GM23338 (cell line): ENCODE measurements at regions not wholly inside any gene's neighbourhood (a gene's known extent, or its start where the extent isn't known, plus 50 kb on each side); places are given as distances from the start of the nearest gene placed in this dataset.
A peak's percentile ranks its signal among the peaks of the same experiment; 100 is the strongest.

Source experiments
- ATAC-seq: fragments of 200-7000 bp; cut with Tn5 transposase; 3 replicates; pipeline ENCODE4 v1.9.1; 2020
- DNase-seq: peaks from one replicate; pipeline ENCODE4 v3.0.0-alpha.2; 2015; ENCODE audit warnings: low spot score
- H2AFZ ChIP-seq: fragments of 200-600 bp; sonication (generic); 2 replicates; pipeline ENCODE4 v1.8.0; 2016; ENCODE audit warnings: antibody characterized with exemption, mild to moderate bottlenecking, moderate library complexity
- H3F3A ChIP-seq: fragments of 200-600 bp; sonication (generic); replicated peaks from 2 replicates; pipeline ENCODE4 v1.8.0; 2017; ENCODE audit warnings: antibody characterized with exemption, mixed run types, low read depth
- H3K27ac ChIP-seq: fragments of 200-600 bp; sonication (generic); 2 replicates; pipeline ENCODE4 v1.6.1; 2016; ENCODE audit warnings: low read depth
- H3K27me3 ChIP-seq: fragments of 200-600 bp; sonication (generic); 2 replicates; pipeline ENCODE4 v1.8.0; 2016; ENCODE audit warnings: mild to moderate bottlenecking, mixed run types, moderate library complexity; ENCODE audit not compliant: insufficient read depth
- H3K36me3 ChIP-seq: fragments of 200-600 bp; sonication (generic); 2 replicates; pipeline ENCODE4 v1.8.0; 2016; ENCODE audit warnings: mild to moderate bottlenecking; ENCODE audit not compliant: insufficient read depth
- H3K4me1 ChIP-seq: fragments of 200-600 bp; sonication (generic); 2 replicates; pipeline ENCODE4 v1.8.0; 2016; ENCODE audit warnings: mild to moderate bottlenecking, moderate library complexity; ENCODE audit not compliant: insufficient read depth
- H3K4me2 ChIP-seq: fragments of 200-600 bp; sonication (generic); 2 replicates; pipeline ENCODE4 v1.7.1; 2017; ENCODE audit warnings: mixed run types
- H3K4me3 ChIP-seq: fragments of 200-600 bp; sonication (generic); 2 replicates; pipeline ENCODE4 v1.6.1; 2016; ENCODE audit warnings: mixed run types
- H3K79me2 ChIP-seq: fragments of 200-600 bp; sonication (generic); replicated peaks from 2 replicates; pipeline ENCODE4 v1.8.0; 2017; ENCODE audit warnings: mild to moderate bottlenecking; ENCODE audit not compliant: insufficient read depth
- H3K9me2 ChIP-seq: fragments of 200-600 bp; sonication (generic); 2 replicates; pipeline ENCODE4 v1.8.0; 2017; ENCODE audit not compliant: insufficient read depth
- H4K20me1 ChIP-seq: fragments of 200-600 bp; sonication (generic); replicated peaks from 2 replicates; pipeline ENCODE4 v1.8.0; 2017; ENCODE audit warnings: mild to moderate bottlenecking; ENCODE audit not compliant: insufficient read depth
- H3K27ac Mint-ChIP-seq: 2 replicates; pipeline ENCODE4 v1.8.0; 2020; ENCODE audit warnings: inconsistent platforms, mild to moderate bottlenecking, moderate library complexity, mixed read lengths
- H3K27me3 Mint-ChIP-seq: 3 replicates; pipeline ENCODE4 v1.8.0; 2022; ENCODE audit warnings: low read depth, mild to moderate bottlenecking, moderate library complexity, mixed read lengths, inconsistent platforms; ENCODE audit not compliant: insufficient read depth, poor library complexity
- H3K36me3 Mint-ChIP-seq: 3 replicates; pipeline ENCODE4 v1.8.0; 2021; ENCODE audit warnings: low read depth, mild to moderate bottlenecking, inconsistent platforms, moderate library complexity, mixed read lengths
- H3K4me1 Mint-ChIP-seq: 3 replicates; pipeline ENCODE4 v1.8.0; 2020; ENCODE audit warnings: mild to moderate bottlenecking, inconsistent platforms, mixed read lengths
- H3K4me3 Mint-ChIP-seq: 3 replicates; pipeline ENCODE4 v1.8.0; 2021; ENCODE audit warnings: moderate library complexity, mild to moderate bottlenecking, inconsistent platforms, mixed read lengths
- H3K9me3 Mint-ChIP-seq: 3 replicates; pipeline ENCODE4 v1.8.0; 2020; ENCODE audit warnings: moderate library complexity, mild to moderate bottlenecking, inconsistent platforms, mixed read lengths
- CREB1 ChIP-seq: fragments of 250-450 bp; sonication (Bioruptor Pico); IDR thresholded peaks from 2 replicates; pipeline ENCODE4 v1.5.0; 2020; ENCODE audit warnings: low read depth, mild to moderate bottlenecking, moderate library complexity
- CTCF ChIP-seq, 2 experiments: fragments of 200-600 bp in 1 of 2; sonication (generic) in 1 of 2; conservative IDR thresholded peaks; 2 replicates each; pipeline versions ENCODE4 v1.5.1 to v1.6.1; 2016 to 2017; ENCODE audit warnings: antibody characterized with exemption in 2 of 2, low read depth in 2 of 2, mild to moderate bottlenecking in 2 of 2, moderate library complexity in 1 of 2
- EZH2phosphoT487 ChIP-seq: fragments of 200-600 bp; sonication (generic); IDR thresholded peaks from one replicate; pipeline ENCODE4 v1.8.1; 2018; ENCODE audit warnings: antibody characterized with exemption; ENCODE audit not compliant: unreplicated experiment
- ZNF114 ChIP-seq: fragments of 250-450 bp; sonication (Bioruptor Pico); IDR thresholded peaks from 2 replicates; pipeline ENCODE4 v1.5.0; 2020; ENCODE audit warnings: mild to moderate bottlenecking, moderate library complexity
- ZNF331 ChIP-seq: fragments of 250-450 bp; sonication (Bioruptor Pico); IDR thresholded peaks from 2 replicates; pipeline ENCODE4 v1.5.0; 2020; ENCODE audit warnings: low read depth, mild to moderate bottlenecking, moderate library complexity
- TF ChIP-seq, protein P1 (sequence below): IDR thresholded peaks from one replicate; pipeline ENCODE4 v1.6.1; 2018; ENCODE audit warnings: antibody characterized with exemption; ENCODE audit not compliant: unreplicated experiment
- TF ChIP-seq, protein P2 (sequence below): IDR thresholded peaks from 2 replicates; pipeline ENCODE4 v1.6.1; 2016; ENCODE audit warnings: antibody characterized with exemption

DNA sequence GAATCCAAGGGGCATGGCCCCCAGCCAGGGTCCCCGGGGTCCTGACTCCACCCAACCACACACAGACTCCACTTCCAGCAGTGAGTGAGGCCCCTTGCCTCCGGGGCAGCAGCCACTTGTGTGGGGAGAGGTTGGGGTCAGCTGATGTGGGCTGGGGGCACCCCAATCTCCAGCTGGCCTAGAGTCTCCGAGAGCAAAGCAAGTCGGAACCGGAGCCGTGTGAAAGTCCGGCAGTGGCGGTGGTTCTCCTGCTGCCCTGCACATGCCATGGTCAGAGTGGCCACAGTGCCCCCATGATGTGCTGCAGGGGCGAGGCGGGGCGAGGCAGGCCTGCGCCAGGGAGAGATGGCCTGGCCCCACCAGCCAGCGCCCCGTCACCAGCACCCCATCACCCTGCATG is 74.6 kb downstream of the PDGFA start (continued):
- TF ChIP-seq, protein P1, sequence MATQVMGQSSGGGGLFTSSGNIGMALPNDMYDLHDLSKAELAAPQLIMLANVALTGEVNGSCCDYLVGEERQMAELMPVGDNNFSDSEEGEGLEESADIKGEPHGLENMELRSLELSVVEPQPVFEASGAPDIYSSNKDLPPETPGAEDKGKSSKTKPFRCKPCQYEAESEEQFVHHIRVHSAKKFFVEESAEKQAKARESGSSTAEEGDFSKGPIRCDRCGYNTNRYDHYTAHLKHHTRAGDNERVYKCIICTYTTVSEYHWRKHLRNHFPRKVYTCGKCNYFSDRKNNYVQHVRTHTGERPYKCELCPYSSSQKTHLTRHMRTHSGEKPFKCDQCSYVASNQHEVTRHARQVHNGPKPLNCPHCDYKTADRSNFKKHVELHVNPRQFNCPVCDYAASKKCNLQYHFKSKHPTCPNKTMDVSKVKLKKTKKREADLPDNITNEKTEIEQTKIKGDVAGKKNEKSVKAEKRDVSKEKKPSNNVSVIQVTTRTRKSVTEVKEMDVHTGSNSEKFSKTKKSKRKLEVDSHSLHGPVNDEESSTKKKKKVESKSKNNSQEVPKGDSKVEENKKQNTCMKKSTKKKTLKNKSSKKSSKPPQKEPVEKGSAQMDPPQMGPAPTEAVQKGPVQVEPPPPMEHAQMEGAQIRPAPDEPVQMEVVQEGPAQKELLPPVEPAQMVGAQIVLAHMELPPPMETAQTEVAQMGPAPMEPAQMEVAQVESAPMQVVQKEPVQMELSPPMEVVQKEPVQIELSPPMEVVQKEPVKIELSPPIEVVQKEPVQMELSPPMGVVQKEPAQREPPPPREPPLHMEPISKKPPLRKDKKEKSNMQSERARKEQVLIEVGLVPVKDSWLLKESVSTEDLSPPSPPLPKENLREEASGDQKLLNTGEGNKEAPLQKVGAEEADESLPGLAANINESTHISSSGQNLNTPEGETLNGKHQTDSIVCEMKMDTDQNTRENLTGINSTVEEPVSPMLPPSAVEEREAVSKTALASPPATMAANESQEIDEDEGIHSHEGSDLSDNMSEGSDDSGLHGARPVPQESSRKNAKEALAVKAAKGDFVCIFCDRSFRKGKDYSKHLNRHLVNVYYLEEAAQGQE = no peak
- no peak for TF ChIP-seq CREB1 (CRISPR knock-in tag)
- TF ChIP-seq ZNF114 (CRISPR knock-in tag) = no peak

GRCh38 chr7:445563-446288 is 73.9 kb downstream of the PDGFA start:
- no peaks in the 10 kb centered on the region for H3K9me2 ChIP-seq
- H3K4me2 ChIP-seq = no peak overlapping the region
- H3K27ac Mint-ChIP-seq = no peak overlapping the region
- no peaks in the 10 kb centered on the region for H3F3A ChIP-seq
- H3K4me1 ChIP-seq = no peaks in the 10 kb centered on the region; the same call in 1 of the 2 replicates
- ATAC-seq (peak; percentile 56), DNase-seq (peak; percentile 42)
- no peak overlapping the region for H3K4me3 ChIP-seq
- H3K4me1 Mint-ChIP-seq = peaks cover 6% of the 10 kb centered on the region
- H4K20me1 ChIP-seq = no peaks in the 10 kb centered on the region
- peaks cover 6% of the 10 kb centered on the region; the same call in 2 of the 3 replicates for H3K9me3 Mint-ChIP-seq
- no peaks in the 10 kb centered on the region for H3K36me3 ChIP-seq
- peaks cover 8% of the 10 kb centered on the region for H3K27me3 Mint-ChIP-seq
- H3K27ac ChIP-seq = no peak overlapping the region
- H3K79me2 ChIP-seq = no peaks in the 10 kb centered on the region
- no peaks in the 10 kb centered on the region for H3K27me3 ChIP-seq
- TF ChIP-seq CREB1 (CRISPR knock-in tag) (no peak), EZH2phosphoT487 (no peak), ZNF331 (no peak), CTCF (conservative IDR thresholded peaks at IDR 0.05; ENCODE audit: low read depth in 2 of 2) (no peak)
- TF ChIP-seq, protein P2, sequence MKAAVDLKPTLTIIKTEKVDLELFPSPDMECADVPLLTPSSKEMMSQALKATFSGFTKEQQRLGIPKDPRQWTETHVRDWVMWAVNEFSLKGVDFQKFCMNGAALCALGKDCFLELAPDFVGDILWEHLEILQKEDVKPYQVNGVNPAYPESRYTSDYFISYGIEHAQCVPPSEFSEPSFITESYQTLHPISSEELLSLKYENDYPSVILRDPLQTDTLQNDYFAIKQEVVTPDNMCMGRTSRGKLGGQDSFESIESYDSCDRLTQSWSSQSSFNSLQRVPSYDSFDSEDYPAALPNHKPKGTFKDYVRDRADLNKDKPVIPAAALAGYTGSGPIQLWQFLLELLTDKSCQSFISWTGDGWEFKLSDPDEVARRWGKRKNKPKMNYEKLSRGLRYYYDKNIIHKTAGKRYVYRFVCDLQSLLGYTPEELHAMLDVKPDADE = no peak
- H3K36me3 Mint-ChIP-seq = no peaks in the 10 kb centered on the region
- H3K4me3 Mint-ChIP-seq = no peak overlapping the region
- no peak overlapping the region; the same call in 1 of the 2 replicates for H2AFZ ChIP-seq
